Stimulated activated naive CD4-positive, alpha-beta T cell (primary cell): ENCODE measurements at regions not wholly inside any gene's neighbourhood (a gene's known extent, or its start where the extent isn't known, plus 50 kb on each side); places are given as distances from the start of the nearest gene placed in this dataset.
"Not testable (repeated sequence)": the region's sequence is repeated elsewhere in the genome, so short reads cannot be mapped to it uniquely, and the experiment has no call there.

ENCODE experiments used
- DNase-seq, 6 experiments: peaks; one replicate each; lab custom pipeline; 2025; lab: John Stamatoyannopoulos, UW

DNA sequence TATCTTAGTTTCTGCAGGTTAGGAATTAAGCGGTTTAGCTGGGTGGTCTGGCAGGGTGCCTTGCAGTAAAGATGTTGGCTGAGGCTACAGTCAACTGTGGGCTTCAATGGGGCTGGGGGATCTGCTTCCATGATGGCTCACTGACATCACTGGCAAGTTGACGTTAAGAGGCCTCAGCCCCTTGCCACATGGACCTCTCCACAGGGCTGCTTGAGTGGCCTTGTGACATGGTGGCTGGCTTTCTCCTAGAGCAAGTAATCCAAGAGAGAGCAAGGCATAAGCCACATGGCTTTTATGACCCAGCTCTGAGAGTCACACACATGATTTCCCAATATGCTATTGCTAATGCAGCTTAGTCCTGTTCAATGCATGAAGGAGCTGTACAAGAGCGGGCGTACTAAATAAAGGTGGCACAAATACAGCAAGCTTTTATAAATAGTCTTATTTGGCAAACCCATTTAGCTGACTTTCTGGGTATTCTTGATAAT is 109.1 kb downstream of the SEPTIN7 start:
- no peak for DNase-seq

DNA sequence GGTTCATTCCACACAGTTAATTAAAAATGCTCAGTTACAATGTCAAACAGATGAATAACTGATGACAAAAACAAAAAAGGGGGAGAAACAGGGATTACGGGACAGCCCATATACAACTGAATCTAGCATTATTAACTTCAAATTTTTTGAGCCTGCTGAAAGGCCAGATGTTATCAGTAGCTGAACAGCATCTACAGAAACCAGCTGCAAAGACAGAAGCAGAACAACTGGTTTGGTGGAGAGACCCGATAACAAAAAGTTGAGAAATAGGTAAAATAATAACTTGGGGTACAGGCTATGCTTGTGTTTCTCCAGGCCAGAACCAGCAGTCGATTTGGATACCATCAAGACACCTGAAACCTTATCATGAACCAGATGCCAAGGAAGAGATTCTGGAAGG is 109.8 kb downstream of the SEPTIN7 start:
- DNase-seq = not testable (repeated sequence)

DNA sequence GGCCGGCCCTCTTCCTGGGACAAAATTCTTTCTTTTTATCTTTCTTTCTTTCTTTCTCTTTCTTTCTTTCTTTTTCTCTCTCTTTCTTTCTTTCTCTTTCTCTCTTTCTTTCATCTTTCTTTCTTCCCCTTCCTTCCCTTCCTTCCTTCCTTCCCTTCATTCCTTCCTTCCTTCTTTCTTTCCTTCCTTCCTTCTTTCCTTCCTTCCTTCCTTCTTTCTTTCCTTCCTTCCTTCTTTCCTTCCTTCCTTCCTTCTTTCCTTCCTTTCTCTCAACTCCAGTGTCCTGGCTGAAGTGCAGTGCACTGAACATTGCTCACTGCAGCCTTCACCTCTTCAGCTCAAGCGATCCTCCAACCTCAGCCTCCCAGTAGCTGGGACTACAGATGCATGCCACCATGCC is 112.5 kb downstream of the SEPTIN7 start:
- not testable (repeated sequence) for DNase-seq

DNA sequence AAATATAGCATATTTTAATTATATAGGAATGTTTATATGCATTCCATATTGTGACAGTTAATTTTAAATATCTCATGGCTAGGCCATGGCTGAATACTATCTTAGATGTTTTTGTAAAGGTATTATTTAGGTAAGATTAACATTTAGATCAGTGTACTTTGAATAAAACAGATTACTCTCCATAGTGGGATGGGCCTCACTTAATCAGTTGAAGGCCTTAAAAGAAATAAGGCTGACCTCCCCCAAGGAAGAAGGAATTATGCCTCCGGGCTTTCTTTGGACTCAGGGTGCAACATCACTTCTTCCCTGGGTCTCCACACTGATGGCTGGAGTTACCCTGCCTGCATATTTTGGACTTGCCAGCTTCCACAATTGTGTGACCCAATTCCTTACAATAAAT is 113.4 kb downstream of the SEPTIN7 start:
- DNase-seq = not testable (repeated sequence)

DNA sequence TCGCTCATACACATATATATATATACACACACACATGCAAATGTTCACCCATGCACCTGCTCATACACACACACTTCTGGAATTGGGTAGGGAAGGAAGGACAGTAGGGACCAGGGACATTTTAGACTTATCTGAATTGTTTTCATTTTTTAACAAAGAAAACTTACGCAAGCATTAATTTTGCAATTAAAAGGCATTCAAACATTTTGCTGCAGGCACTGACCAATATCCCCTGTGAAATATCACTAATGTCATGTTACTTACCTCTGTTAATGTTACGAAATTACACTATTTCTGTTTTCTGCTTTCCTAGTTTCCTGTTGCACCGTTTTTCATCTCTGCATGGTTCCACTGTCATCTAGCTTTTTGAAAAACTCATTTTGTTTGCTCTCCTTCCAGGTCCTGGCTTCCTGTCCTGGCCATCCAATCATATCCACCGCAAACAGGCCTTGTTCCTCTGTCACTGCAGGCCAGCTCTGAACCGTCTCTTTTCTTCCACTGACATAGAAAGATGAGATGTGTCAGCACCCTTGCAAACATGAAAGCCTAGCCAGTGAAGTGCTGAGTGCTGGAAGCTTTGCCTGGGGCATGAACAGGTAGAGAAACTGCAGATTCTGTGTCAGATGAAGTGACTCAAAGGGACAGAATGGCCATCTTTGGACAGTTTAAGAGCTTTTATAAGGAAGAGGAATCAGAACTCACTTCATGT is 114.5 kb downstream of the SEPTIN7 start:
- not testable (repeated sequence) for DNase-seq

DNA sequence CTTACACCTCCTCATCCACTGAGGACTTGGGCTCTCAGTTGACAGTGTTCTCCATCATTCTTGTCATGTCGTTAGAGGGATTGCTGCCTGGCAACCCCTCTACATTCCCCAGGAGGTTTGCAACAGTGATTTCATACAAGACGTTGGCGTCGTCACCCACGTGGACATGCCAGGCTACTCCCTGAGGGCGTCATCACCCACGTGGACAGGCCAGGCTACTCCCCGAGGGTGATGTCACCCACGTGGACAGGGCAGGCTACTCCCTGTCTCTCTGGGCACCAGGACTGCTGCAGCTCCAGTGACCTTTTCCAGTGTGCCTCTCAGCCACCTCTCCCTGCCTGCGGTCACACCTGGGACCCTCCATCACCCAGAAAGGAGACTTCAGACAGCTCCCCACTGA is 117.4 kb downstream of the SEPTIN7 start:
- not testable (repeated sequence) for DNase-seq

DNA sequence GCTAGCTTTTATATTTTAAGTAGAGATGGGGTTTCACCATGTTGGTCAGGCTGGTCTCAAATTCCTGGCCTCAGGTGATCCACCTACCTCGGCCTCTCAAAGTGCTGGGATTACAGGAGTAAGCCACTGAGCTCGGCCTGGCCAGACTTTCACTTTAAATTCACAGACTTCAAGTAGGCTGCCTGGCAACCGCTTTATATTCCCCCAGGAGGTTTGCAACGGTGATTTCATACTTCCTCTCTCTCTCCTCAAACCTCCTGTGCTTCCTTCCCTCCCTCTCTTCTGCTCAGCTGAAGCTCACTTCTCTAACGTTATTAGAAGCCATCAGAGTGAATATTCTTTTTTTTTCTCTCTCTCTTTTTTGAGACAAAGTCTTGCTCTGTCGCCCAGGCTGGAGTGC is 118.8 kb downstream of the SEPTIN7 start:
- DNase-seq = not testable (repeated sequence)

DNA sequence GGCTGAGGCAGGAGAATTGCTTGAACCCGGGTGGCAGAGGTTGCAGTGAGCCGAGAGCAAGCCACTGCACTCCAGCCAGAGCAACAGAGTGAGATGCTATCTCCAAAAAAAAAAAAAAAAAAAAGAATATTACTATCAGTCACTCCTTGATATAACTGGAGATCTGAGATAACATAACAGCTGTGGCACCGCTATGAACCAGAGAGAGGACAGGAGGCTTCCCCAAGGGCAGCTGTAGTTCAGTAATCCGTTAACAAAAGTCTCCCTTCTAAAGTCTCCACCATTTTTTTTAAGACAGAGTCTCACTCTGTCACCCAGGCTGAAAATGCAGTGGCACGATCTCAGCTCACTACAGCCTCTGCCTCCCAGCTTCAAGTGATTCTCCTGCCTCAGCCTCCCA is 120.5 kb downstream of the SEPTIN7 start:
- DNase-seq = not testable (repeated sequence)

DNA sequence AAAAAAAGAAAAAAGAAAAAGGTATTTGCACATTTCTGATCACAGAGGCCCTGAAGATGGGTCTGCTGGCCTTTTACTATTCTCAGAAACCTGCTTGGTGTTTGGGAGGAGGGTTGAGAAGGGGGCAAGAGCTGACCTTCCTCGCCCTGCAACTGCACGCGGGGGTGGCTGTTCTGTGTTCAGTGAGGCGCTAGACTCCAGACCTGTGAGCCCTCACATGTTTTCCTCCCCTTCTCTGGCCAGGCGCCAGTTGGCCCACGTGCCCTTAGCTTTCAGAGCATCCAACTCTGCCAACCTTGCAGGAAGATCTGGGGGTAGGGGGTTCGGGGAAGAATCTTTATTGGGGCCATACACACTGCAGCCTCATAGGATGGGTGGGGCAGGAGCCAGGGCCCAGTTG is 123.8 kb downstream of the SEPTIN7 start:
- DNase-seq = not testable (repeated sequence)

DNA sequence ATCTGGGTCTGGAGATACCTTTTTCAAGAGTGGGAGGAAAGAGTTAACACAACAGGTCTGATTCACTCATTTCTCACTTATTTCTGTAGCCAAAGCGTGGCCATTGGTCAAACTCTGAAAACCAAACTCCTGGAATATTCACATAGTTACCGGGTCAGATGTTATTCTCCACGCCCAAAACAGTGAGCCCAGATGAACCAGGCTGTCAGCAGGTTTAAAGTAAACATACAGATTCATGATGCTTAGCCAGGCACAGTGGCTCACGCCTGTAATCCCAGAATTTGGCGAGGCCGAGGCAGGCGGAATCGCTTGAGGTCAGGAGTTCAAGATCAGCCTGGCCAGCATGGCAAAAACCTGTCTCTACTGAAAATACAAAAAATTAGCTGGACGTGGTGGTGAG is 126.1 kb downstream of the SEPTIN7 start:
- DNase-seq = not testable (repeated sequence)

DNA sequence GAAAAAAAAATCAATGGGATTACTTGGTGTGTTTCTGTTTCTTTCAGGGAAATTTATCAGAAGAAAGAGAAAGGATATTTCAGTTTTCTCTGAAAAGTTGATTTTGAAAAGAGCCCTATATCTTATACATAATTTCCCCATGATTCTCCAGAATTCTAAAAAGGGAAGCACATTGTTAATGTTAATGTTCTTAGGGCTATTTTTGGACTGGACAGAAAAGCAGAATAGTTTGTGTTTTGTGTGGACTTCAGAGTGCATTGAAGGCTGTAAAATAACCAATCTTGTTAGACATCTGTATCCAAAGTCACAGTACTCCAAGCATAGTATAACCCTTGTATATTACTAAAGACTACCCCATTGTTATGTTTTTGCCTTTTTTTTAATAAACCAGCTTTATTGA is 130.3 kb downstream of the SEPTIN7 start:
- DNase-seq = not testable (repeated sequence)

DNA sequence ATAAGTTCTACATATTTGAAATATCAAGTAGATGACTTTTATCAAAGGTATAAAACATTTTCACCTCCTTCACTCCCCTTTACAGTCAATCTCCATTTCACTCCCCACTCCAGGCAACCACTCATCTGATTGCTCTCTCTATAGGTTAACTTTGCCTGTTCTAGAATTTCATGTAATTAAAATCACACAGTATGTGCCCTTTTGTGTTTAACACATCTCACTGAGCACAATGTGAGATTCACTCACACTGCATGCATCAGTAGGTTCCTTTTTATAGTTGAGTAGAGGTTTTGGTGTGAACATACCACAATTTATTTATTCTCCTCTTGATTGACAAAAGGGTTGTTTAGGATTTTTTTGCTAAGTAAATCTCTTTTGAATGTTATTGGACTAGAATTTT is 130.7 kb downstream of the SEPTIN7 start:
- not testable (repeated sequence) for DNase-seq

DNA sequence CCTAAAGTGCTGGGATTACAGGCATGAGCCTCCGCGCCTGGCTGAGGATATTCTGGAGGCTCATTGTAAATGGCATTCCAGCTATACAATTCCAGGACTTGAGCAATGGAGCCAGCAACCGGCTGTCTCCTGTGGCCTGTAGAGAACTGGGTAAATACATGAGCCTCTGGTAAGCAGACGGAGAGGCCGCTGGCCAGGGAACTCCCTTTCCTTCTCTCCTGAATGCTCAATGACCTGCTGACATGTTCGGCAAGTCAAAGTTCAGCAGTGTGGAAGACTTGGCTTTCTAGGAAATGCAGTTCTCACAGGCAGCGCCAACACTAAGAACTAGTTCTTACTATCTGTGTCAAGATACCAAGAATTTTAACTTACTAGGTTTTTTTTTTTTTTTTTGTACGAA is 139.8 kb downstream of the SEPTIN7 start:
- not testable (repeated sequence) for DNase-seq

DNA sequence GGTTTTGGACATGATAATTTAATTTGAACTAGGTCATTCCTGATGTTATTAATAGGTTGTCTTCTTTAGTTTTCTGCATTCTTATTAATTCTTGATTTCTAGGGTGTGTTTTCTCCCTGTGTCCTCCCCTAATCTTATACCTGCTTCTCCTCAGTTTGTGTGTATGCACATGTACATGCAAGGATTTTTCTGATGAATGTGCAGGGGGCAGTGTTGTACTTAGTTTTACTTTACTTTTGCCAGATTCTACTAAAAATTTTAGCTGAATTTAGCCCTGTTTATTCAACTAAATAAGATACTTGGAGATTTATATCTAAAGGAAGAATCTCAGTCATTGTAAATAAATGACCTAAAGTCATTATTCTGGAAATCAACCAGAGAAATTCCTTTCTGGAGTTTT is 144.8 kb downstream of the SEPTIN7 start:
- DNase-seq = not testable (repeated sequence)

DNA sequence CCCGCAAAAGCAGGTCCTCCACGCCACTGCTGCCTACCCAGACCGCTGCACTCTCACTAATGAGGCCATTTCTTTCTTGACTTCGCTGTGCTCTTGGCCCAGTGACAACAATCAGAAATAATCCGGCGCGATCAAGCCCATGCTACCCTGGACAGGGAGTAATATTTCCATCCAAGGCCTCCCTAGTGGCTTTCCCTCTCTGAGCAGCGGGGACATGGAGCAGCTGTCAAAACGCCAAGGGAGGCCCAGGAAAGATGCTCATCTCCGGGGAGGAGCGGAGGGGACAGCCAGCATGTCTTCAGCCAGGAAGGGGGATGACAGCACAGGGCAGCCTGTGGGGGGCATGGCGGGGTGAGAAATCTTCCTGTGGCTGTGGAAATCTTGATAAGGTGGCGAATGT is 154.9 kb downstream of the SEPTIN7 start:
- DNase-seq = not testable (repeated sequence)

DNA sequence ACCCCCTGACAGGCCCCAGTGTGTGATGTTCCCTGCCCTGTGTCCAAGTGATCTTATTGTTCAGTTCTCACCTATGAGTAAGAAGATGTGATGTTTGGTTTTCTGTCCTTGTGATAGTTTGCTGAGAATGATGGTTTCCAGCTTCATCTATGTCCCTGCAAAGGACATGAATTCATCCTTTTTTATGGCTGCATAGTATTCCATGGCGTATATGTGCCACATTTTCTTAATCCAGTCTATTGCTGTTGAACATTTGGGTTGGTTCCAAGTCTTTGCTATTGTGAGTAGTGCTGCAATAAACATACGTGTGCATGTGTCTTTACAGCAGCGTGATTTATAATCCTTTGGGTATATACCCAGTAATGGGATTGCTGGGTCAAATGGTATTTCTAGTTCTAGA is 156.1 kb downstream of the SEPTIN7 start:
- not testable (repeated sequence) for DNase-seq

DNA sequence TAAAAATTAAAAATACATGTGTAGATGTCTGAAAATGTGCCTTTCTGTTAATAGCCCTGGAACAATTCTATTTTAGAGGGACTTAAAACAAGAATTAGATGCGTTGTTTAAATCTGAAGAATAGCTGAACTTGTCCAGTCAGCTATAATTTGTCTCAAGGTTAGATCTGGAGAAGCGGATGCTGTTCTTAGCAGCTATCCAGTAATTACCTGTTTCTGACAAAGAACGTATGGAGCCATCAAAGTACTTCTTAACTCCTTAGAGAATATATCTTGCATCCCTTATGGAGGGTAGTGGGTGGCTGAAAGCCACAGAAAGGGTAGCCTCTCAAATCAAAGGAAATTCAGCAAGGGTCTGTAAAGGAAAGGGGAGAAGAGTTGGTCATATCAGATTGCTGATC is 160.4 kb downstream of the SEPTIN7 start:
- not testable (repeated sequence) for DNase-seq

DNA sequence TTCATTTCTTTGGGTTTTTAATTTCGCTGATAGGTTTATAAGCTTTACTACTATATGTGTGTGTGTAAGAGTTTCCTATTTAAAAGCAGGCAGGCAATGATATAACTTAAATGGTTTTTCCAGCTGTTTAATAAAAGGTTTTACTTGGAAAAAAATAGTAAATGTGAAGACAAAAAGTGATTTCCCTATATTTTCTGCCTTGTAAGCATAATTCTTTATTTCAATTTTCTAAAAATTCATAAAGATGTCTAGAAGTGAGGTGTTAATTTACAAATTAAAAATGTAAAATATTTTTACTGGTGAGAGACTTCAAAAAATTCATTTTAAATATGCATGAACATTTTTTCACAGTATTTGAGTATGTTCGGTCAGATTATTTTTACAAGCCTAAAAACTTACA is 161.8 kb downstream of the SEPTIN7 start:
- DNase-seq = not testable (repeated sequence)

DNA sequence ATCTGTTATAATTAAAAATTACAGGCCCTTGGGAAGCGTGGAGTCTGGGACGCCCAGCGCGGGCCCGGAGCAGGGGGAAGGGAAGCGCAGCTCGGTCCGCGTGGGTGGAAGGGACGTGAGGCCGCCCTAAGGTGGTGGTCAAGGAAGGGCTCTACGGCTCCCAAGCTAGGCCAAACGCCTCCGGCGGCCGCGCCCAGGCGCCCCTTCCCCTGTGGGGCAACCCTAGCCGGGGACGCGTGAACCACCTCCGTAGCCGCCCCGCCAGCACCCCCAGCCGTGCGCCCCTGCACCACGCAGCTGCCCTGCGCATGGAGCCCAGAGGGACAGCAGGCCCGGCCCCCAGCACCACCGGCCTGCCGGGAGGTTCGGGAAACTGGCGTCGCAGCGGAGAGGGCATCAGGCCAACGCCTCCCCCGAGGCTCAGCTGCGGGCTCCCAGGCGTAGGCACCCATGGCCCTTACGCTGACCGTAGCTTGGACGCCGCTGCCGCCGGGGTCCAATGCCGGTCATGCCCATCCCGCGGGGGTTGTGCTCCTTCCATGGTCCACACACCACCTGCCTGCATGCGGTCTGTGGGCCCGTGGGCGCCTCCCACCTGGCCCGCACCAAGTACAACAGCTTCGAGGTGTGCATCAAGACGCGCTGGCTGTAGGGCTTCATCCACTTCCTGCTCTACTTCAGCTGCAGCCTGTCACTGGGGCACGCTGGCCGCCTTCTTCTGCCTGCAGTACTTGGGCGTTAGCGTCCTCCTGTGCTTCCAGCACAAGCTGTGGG is 166.7 kb downstream of the SEPTIN7 start:
- no peak for DNase-seq

DNA sequence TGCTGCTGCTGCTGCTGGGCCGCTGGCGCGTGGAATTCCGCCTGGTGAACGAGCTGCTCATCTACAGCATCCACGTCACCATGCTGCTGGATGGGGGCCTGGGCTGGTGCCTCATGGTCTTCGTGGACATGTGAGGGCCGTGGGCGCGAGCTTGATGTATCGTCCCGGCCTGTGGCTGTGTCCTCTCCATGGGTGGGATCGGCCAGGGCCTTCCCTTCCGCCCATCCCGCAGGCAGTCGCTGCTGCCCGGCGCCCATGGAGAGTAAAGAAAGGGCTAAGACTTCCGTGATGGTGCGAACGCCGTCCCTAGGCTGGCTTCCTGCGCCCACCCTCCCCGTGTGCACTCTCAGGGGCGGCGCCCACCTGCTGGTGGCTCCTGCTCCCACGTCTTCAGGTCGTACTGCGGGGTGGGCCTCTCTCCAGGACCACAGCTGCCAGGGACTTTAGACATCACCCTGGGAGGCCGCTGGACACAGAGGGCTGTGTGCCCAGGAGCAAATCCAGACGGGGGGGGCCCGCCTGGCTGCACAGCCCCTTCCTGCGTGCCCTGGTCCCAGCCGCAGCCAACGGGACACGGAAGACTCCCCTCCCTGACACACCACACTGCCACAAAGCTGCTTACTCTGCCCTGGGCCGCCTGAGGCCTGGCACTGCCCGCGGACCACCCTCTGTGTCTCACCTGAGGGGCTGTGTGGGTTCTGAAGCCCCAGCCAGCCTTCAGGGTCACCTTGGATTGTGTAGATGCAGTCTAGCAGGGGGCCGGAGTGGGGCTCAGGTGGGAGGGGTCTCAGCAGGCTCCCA is 167.5 kb downstream of the SEPTIN7 start:
- no peak for DNase-seq

DNA sequence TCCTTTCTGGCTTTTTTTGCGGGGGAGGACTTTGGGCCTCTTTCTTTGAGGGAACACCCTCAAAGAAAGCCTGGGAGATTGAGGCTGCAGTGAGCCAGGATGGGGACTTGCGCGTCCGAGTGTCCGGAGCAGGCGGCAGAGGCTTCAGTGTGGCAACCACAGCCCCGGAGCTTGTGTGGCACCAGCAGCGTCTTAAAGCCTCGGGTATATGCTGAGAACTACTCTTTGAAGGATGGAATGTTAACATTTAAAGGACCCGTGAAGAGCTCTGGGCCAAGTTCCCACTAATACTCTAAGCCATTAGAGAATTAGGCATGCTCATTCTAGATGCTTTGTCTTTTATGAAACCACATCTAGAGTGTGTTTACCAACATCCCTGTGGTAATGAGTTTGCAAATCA is 168.2 kb downstream of the SEPTIN7 start:
- DNase-seq = no peak

DNA sequence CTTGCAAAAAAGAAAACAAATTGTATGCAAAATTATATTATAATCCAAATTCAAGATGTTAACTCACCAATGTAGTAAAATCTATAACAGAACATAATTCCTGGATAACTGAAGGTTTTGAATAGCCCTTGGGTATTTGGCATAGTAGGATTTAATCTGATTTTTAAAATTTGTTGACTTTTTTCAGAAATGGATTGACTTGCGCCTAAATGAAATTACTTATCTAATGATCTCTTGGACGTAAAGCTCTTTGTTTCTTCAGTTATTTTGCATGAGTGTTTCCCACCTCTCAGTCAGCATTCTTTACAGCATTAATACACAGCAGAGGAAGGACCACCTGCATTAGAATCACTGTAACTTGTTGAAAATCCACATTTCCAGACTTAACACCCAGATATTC is 169.6 kb downstream of the SEPTIN7 start:
- no peak for DNase-seq
